ENCODE measurements at regions not wholly inside any gene's neighbourhood (a gene's known extent, or its start where the extent isn't known, plus 50 kb on each side); places are given as distances from the start of the nearest gene placed in this dataset.

DNA sequence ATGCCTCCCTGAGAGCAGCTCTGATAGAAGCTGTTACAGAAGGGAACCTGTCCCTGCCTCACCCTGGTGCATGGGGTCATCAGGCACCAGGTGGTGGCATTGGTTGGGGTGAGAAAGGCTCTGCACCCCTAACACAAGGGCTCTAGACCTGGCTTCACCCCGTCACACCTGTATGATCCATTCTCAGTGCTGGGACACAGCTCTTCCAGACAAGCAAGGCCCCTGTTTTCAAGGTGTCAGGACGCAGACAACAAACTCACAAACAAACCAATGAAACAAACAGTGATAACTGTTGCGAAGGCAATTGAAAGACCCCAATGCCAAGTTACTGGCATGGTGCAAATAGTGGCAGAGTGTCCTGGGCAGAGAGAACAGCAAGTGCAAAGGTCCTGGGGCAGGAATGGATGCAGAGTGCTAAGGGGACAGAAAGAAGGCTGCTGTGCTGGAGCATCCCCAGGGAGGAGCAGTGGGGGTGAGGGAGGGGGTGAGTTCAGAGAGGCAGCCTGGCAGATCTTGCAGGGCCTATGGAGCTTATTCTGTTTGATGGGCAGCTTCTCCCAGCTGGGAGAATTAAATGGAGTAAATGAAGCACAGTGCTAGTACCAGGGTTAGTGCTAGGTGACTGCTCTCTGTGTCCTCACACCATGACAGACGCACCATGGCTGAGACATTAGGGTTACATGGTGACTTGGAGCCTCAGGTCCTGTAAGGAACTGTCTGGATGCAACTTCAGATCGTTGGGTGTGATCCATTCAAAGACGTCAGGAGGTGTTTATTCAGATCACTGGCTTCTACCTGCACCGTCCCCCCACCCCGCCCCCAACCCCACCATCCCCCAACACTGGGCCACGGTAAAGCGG lies 67.9 kb upstream of the UNC5A start:
- no peak for TF ChIP-seq POLR2A (IDR thresholded peaks at IDR 0.05)
- TF ChIP-seq, protein P1, sequence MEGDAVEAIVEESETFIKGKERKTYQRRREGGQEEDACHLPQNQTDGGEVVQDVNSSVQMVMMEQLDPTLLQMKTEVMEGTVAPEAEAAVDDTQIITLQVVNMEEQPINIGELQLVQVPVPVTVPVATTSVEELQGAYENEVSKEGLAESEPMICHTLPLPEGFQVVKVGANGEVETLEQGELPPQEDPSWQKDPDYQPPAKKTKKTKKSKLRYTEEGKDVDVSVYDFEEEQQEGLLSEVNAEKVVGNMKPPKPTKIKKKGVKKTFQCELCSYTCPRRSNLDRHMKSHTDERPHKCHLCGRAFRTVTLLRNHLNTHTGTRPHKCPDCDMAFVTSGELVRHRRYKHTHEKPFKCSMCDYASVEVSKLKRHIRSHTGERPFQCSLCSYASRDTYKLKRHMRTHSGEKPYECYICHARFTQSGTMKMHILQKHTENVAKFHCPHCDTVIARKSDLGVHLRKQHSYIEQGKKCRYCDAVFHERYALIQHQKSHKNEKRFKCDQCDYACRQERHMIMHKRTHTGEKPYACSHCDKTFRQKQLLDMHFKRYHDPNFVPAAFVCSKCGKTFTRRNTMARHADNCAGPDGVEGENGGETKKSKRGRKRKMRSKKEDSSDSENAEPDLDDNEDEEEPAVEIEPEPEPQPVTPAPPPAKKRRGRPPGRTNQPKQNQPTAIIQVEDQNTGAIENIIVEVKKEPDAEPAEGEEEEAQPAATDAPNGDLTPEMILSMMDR (IDR thresholded peaks at IDR 0.05) = no peak

Measured in right lobe of liver (tissue), 4 donors.